GM12865 (cell line): ENCODE measurements at regions not wholly inside any gene's neighbourhood (a gene's known extent, or its start where the extent isn't known, plus 50 kb on each side); places are given as distances from the start of the nearest gene placed in this dataset.

Experiments
- DNase-seq: peaks from one replicate; pipeline ENCODE4 v3.0.0; 2010; ENCODE audit warnings: low read depth
- H3K4me3 ChIP-seq: 2 replicates; pipeline ENCODE4 v1.5.1; 2011; ENCODE audit warnings: mild to moderate bottlenecking, low read depth, low read length, control low read depth
- CTCF ChIP-seq: IDR thresholded peaks from 2 replicates; pipeline ENCODE4 v1.5.1; 2011; ENCODE audit warnings: low read length, control low read depth, low read depth, inconsistent platforms; ENCODE audit not compliant: insufficient read depth; ENCODE audit errors: missing control alignments

- H3K4me3 ChIP-seq: no peak overlapping the region
- no peak for TF ChIP-seq CTCF
- DNase-seq: no peak
Measured at GRCh38 chr20:22449188-22449973, 135.0 kb downstream of the FOXA2 start.

- DNase-seq: no peak
- no peak for TF ChIP-seq CTCF
- no peak overlapping the region for H3K4me3 ChIP-seq
Measured at GRCh38 chr20:22447447-22447778, 137.0 kb downstream of the FOXA2 start.

- DNase-seq: no peak
- no peak for TF ChIP-seq CTCF
- no peak overlapping the region for H3K4me3 ChIP-seq
Measured at GRCh38 chr20:22446613-22447446, 137.5 kb downstream of the FOXA2 start.

GRCh38 chr20:22442318-22442717 is 142.1 kb downstream of the FOXA2 start:
- no peak overlapping the region for H3K4me3 ChIP-seq
- TF ChIP-seq CTCF: no peak
- DNase-seq: no peak

- H3K4me3 ChIP-seq: no peak overlapping the region
- DNase-seq: peak; percentile 7
- peak; percentile 39 for TF ChIP-seq CTCF
Measured at GRCh38 chr20:22438926-22439325, 145.4 kb downstream of the FOXA2 start.

- no peak for TF ChIP-seq CTCF
- no peak overlapping the region for H3K4me3 ChIP-seq
- DNase-seq: no peak
Measured at GRCh38 chr20:22438346-22438745, 146.0 kb downstream of the FOXA2 start.
